GM12891 (cell line): ENCODE measurements at regions not wholly inside any gene's neighbourhood (a gene's known extent, or its start where the extent isn't known, plus 50 kb on each side); places are given as distances from the start of the nearest gene placed in this dataset.

Experiments
- DNase-seq: peaks from one replicate; pipeline ENCODE4 v3.0.0; 2011; ENCODE audit warnings: low spot score; ENCODE audit not compliant: insufficient read length
- FAIRE-seq: peaks from 2 replicates; lab custom pipeline; 2011; peaks lifted over from hg19 to GRCh38; lab: Jason Lieb, UNC
- PAX5 ChIP-seq: IDR thresholded peaks from 2 replicates; pipeline ENCODE4 v1.6.1; 2011; ENCODE audit warnings: low read length, moderate library complexity, mild to moderate bottlenecking; ENCODE audit not compliant: insufficient read depth, severe bottlenecking
- POLR2A ChIP-seq: IDR thresholded peaks from 2 replicates; pipeline ENCODE4 v1.6.1; 2011; ENCODE audit warnings: low read depth, low read length, control low read depth
- POLR2AphosphoS5 ChIP-seq: IDR thresholded peaks from 2 replicates; pipeline ENCODE4 v1.6.1; 2011; ENCODE audit warnings: low read depth, low read length, control low read depth
- POU2F2 ChIP-seq: IDR thresholded peaks from 2 replicates; pipeline ENCODE4 v1.6.1; 2011; ENCODE audit warnings: low read depth, mild to moderate bottlenecking, control low read depth, low read length, moderate library complexity
- SPI1 ChIP-seq: IDR thresholded peaks from 2 replicates; pipeline ENCODE4 v1.6.1; 2011; ENCODE audit warnings: low read depth, low read length, control low read depth
- TAF1 ChIP-seq: IDR thresholded peaks from 2 replicates; pipeline ENCODE4 v1.6.1; 2011; ENCODE audit warnings: low read depth, low read length, control low read depth

- FAIRE-seq (no peak), DNase-seq (no peak)
- TF ChIP-seq POLR2A (no peak), POLR2AphosphoS5 (no peak), SPI1 (no peak), POU2F2 (no peak), PAX5 (no peak), TAF1 (no peak)
Observed at GRCh38 chr16:77610496-77610895, 111.8 kb upstream of the NUDT7 start.

DNA sequence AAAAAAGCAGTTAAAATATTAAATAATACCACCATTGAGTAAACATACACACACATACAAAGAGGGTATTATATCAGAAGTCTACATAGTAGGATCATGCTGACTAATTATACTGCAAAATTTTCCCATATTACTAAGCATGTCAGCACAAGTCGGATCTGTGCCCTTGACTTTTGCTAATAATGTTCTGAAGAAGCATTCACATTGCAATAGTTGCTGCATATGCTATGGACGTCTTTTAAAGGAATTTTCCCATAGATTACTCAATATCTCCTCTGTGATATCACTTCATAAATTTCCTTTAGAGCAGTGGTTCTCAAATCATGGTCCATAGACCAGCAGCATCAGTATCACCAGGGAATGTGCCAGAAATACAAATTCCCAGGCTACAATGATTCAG is 110.9 kb upstream of the NUDT7 start:
- TF ChIP-seq POLR2AphosphoS5 (no peak), TAF1 (no peak), PAX5 (no peak), POLR2A (no peak), SPI1 (no peak), POU2F2 (no peak)
- FAIRE-seq: no peak

GRCh38 chr16:77612596-77612995 is 109.7 kb upstream of the NUDT7 start:
- FAIRE-seq (no peak), DNase-seq (no peak)
- TF ChIP-seq POLR2A (no peak), POLR2AphosphoS5 (no peak), PAX5 (no peak), SPI1 (no peak), POU2F2 (no peak), TAF1 (no peak)

More for the DNA sequence above, 110.9 kb upstream of the NUDT7 start:
- DNase-seq: no peak

DNA sequence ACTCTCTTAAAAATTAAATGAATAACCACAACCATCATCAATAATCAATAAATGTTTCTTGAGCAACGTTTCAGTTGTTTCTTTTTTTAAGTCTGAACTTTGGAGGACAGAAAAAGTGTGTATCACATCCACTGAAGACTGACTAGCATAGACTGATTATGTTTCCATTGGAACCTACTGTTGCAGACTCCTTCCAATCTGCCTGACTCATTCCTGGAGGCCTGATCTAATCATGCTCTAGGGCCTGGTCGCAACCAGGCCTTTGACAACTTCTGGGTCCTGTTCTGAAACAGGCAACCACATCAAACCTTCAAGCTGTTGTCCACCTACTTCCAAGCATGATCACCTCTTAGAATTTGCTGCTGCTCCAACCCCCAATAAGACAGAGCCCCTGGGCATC is 109.2 kb upstream of the NUDT7 start:
- no peak for FAIRE-seq
- TF ChIP-seq TAF1: no peak
- TF ChIP-seq POU2F2: no peak
- no peak for TF ChIP-seq SPI1
- no peak for DNase-seq

DNA sequence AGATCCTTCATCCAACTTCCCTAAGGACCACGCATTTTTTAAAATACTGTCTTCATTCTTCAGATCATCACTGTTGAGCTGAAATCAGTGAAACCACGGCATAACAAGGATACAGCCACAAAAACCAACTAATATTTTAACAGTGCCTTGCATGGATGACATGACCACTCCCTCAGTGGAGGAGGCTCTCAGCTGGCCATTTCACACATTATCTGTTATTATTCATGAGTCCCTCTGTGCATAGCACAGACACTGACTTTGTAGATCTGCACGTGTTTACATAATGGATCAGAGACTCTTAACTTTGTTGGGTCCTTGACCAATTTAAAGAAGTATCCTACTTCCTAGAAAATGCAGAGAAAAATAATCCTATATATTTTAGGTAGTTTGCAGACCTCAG is 104.8 kb upstream of the NUDT7 start:
- TF ChIP-seq PAX5 (no peak), POLR2AphosphoS5 (no peak), POU2F2 (no peak), SPI1 (no peak), POLR2A (no peak), TAF1 (no peak)
- FAIRE-seq (no peak), DNase-seq (no peak)

GRCh38 chr16:77617996-77618395 is 104.3 kb upstream of the NUDT7 start:
- TF ChIP-seq PAX5 (no peak), POU2F2 (no peak), POLR2A (no peak), POLR2AphosphoS5 (no peak), SPI1 (no peak), TAF1 (no peak)
- FAIRE-seq: no peak
- no peak for DNase-seq

DNA sequence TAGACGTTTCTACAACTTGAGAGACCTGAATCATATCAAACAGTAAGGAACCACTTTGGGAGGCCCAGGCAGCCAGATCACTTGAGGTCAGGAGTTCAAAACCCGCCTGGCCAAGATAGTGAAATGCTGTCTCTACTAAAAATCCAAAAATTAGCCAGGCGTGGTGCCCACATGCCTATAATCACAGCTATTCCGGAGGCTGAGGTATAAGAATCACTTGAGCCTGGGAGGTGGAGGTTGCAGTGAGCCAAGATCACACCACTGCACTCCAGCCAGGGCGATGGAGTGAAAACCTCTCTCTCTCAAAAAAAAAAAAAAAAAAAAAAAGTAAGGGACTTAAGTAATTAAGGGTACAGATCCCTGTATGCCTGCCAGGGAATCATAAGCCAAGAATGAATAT is 103.4 kb upstream of the NUDT7 start:
- FAIRE-seq (no peak), DNase-seq (no peak)
- TF ChIP-seq SPI1 (no peak), POLR2AphosphoS5 (no peak), TAF1 (no peak), POU2F2 (no peak), POLR2A (no peak), PAX5 (no peak)

GRCh38 chr16:77624085-77624484 is 98.2 kb upstream of the NUDT7 start:
- TF ChIP-seq POU2F2: no peak
- no peak for TF ChIP-seq TAF1
- FAIRE-seq: no peak

GRCh38 chr16:77636615-77637014 is 85.7 kb upstream of the NUDT7 start:
- FAIRE-seq (no peak), DNase-seq (no peak)
- TF ChIP-seq PAX5 (no peak), TAF1 (no peak), POLR2A (no peak), POU2F2 (no peak), POLR2AphosphoS5 (no peak)

More at GRCh38 chr16:77624085-77624484, 98.2 kb upstream of the NUDT7 start:
- DNase-seq: no peak

GRCh38 chr16:77637940-77638339 is 84.4 kb upstream of the NUDT7 start:
- FAIRE-seq (no peak), DNase-seq (no peak)
- TF ChIP-seq TAF1 (no peak), PAX5 (no peak), POU2F2 (no peak), SPI1 (no peak), POLR2AphosphoS5 (no peak), POLR2A (no peak)
